AG09309 (cell line): ENCODE measurements at regions not wholly inside any gene's neighbourhood (a gene's known extent, or its start where the extent isn't known, plus 50 kb on each side); places are given as distances from the start of the nearest gene placed in this dataset.

Source experiments
- DNase-seq: peaks from one replicate; pipeline ENCODE4 v3.0.0-alpha.2; 2010; ENCODE audit warnings: low read depth
- H3K4me3 ChIP-seq: 2 replicates; pipeline ENCODE4 v1.5.1; 2011; ENCODE audit warnings: mild to moderate bottlenecking, low read depth, low read length, moderate library complexity; ENCODE audit not compliant: control insufficient read depth
- TF ChIP-seq, protein P1 (sequence below): IDR thresholded peaks from 2 replicates; pipeline ENCODE4 v1.5.1; 2011; ENCODE audit warnings: mild to moderate bottlenecking, low read depth, low read length, inconsistent platforms; ENCODE audit not compliant: insufficient read depth, control insufficient read depth; ENCODE audit errors: missing control alignments

DNA sequence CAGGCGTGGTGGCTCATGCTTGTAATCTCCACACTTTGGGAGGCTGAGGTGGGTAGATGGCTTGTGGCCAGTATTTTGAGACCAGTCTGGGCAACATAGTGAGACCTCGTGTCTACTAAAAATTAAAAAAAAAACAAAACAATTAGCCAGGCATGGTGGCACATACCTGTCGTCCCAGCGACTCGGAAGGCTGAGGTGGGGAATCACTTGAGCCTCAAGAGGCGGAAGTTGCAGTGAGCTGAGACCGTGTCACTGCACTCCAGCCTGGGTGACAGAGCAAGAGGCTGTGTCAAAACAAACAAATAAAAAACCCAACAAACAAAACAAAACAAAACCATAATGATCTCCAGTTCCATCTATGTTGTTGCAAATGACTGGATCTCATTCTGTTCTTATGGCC is 341.3 kb upstream of the CFAP20DC start:
- TF ChIP-seq, protein P1, sequence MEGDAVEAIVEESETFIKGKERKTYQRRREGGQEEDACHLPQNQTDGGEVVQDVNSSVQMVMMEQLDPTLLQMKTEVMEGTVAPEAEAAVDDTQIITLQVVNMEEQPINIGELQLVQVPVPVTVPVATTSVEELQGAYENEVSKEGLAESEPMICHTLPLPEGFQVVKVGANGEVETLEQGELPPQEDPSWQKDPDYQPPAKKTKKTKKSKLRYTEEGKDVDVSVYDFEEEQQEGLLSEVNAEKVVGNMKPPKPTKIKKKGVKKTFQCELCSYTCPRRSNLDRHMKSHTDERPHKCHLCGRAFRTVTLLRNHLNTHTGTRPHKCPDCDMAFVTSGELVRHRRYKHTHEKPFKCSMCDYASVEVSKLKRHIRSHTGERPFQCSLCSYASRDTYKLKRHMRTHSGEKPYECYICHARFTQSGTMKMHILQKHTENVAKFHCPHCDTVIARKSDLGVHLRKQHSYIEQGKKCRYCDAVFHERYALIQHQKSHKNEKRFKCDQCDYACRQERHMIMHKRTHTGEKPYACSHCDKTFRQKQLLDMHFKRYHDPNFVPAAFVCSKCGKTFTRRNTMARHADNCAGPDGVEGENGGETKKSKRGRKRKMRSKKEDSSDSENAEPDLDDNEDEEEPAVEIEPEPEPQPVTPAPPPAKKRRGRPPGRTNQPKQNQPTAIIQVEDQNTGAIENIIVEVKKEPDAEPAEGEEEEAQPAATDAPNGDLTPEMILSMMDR: no peak
- no peak overlapping the region for H3K4me3 ChIP-seq
- no peak for DNase-seq

DNA sequence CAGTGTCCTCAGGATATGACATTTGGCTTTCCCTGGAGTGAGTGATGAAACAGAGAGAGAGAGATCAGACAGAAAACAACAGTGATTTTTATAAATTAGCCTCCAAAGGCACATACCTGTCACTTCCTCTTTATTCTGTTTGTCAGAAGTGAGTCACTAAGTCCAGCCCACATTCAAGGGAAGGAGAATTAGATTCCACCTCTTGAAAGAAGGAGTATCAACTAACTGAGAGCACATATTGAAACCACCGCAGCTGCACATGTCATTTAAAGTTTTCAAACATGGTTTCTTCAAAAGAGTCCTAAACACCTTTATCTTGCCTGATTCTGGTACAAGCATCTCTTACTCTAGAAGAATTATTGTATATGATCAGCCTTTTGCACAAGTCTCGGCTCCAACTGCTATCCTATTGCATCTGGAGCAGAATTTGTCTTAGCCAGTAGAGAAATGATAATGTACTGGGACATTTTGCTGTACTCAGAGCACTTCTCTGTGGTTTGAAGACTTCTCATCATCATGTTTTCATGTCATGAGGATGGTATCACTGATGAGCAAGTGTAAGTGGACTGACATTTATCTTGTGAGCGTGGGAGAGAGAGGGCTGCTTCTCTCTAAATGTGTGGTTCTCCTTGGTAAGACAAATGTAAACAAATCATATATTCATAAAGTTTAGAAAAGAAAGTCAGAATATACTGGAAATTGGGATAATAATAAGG is 338.9 kb upstream of the CFAP20DC start:
- no peak for DNase-seq
- H3K4me3 ChIP-seq: no peak overlapping the region
- TF ChIP-seq, protein P1: no peak

DNA sequence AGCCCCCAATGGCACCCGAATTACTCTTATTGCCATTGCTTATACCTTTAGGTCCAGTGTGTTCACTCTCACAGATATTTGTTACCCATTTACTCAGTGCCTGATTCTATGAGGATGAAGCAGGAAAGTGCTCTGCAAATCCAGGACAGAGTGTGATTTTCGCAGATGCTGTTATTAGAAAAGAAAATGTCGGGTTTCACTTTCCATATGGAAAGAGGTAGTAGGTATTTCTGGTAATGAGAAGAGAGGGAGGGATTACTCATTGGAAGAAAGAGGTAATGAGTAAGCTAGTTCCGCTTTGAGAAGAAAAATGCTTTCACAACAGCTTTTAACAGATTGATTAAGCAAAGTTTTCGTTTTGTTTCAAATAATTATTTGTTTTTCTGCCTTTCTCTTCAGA is 336.3 kb upstream of the CFAP20DC start:
- DNase-seq: no peak
- TF ChIP-seq, protein P1: no peak
- H3K4me3 ChIP-seq: no peak overlapping the region

DNA sequence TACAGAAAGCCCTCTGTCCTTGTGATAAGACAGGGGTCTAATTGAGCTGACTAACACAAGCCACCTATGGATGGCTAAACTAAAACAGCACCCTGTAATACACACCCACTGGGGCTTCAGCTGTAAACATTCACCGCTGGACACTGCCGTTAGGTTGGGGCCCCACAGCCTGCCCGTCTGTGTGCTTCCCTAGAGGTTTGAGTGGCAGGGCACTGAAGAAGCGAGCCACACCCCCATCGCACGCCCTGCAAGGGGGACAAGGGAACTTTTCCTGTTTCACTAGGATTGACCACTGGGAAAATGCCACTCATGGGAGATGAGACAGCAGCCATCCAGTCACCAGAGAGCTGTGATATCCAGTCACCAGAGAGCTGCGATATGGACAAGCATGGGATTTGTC is 335.7 kb upstream of the CFAP20DC start:
- TF ChIP-seq, protein P1: no peak
- H3K4me3 ChIP-seq: no peak overlapping the region
- DNase-seq: no peak

DNA sequence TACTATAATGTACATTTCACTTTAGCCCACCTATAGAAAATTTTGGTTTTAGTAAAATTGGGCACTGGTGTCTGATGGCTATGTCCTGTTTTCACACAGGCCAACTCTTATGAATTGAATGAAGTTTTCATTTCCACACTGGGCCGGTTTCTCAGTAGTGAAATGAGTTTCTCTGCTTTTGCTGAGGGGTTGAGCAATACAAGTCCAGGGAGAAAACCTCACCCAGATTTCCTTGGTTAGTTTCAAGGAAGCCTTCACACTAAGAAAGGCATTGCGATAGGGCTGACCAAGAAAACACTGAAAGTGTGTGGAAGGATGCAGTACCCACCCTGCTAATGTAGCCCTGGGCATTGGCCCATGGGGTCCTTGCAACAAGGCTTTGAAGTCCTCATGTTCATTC is 331.5 kb upstream of the CFAP20DC start:
- DNase-seq: no peak
- H3K4me3 ChIP-seq: no peak overlapping the region
- TF ChIP-seq, protein P1: no peak

DNA sequence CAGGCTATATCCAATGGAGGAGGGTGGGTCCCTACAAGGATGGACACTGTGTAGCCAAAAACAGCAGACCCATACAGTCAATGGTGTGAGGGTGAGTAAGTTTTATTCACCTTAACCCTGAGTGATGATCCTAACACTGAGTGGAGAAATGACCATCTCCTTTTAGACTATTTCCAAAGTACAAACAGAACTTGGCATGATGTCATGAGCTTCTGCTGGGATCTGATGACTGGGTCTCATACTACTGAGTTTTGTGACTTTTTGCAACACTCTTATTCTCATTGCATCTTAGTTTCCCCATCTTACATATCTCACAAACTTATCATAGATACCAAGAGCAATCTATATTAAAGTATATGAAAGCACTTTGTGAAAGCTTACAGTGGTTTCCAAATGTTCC is 330.3 kb upstream of the CFAP20DC start:
- no peak overlapping the region for H3K4me3 ChIP-seq
- DNase-seq: no peak
- TF ChIP-seq, protein P1: no peak
